ENCODE measurements at regions not wholly inside any gene's neighbourhood (a gene's known extent, or its start where the extent isn't known, plus 50 kb on each side); places are given as distances from the start of the nearest gene placed in this dataset.

GRCh38 chr4:173696011-173696410, 166.0 kb upstream of the HAND2 start:
- TF ChIP-seq POLR2A (IDR thresholded peaks at IDR 0.05) (no peak), CTCF (IDR thresholded peaks at IDR 0.05) (no peak), EP300 (IDR thresholded peaks at IDR 0.05) (no peak)
